HUES6 (cell line): ENCODE measurements at regions not wholly inside any gene's neighbourhood (a gene's known extent, or its start where the extent isn't known, plus 50 kb on each side); places are given as distances from the start of the nearest gene placed in this dataset.

Source experiments
- H3K27ac ChIP-seq: 2 replicates; pipeline ENCODE4 v1.7.0; 2013; ENCODE audit warnings: low read depth, mild to moderate bottlenecking, low read length, inconsistent platforms
- H3K27me3 ChIP-seq: 2 replicates; pipeline ENCODE4 v1.6.1; 2013; ENCODE audit warnings: low read length; ENCODE audit not compliant: control insufficient read depth, insufficient read depth
- H3K36me3 ChIP-seq: 2 replicates; pipeline ENCODE4 v1.6.1; 2013; ENCODE audit warnings: low read length; ENCODE audit not compliant: control insufficient read depth, insufficient read depth
- H3K4me1 ChIP-seq: 2 replicates; pipeline ENCODE4 v1.6.1; 2013; ENCODE audit warnings: low read length; ENCODE audit not compliant: control insufficient read depth, insufficient read depth
- H3K4me3 ChIP-seq: 2 replicates; pipeline ENCODE4 v1.5.1; 2013; ENCODE audit warnings: low read depth, low read length
- H3K9ac ChIP-seq: one replicate; pipeline ENCODE4 v1.6.1; 2013; ENCODE audit warnings: mild to moderate bottlenecking, low read length
- H3K9me3 ChIP-seq: 2 replicates; pipeline ENCODE4 v1.6.1; 2013; ENCODE audit warnings: low read depth, low read length; ENCODE audit not compliant: control insufficient read depth, insufficient read depth

GRCh38 chr7:45387837-45388236 lies 186.3 kb upstream of the ADCY1 start:
- Histone ChIP-seq H3K9me3 (peaks cover 7% of the 10 kb centered on the region; the same call in 1 of the 2 replicates), H3K36me3 (no peaks in the 10 kb centered on the region), H3K4me1 (no peaks in the 10 kb centered on the region), H3K9ac (no peak overlapping the region), H3K27me3 (no peaks in the 10 kb centered on the region; the same call in 1 of the 2 replicates), H3K27ac (no peak overlapping the region), H3K4me3 (no peak overlapping the region)

GRCh38 chr7:45389073-45389872 lies 184.9 kb upstream of the ADCY1 start:
- H3K27me3 ChIP-seq, result no peaks in the 10 kb centered on the region; the same call in 1 of the 2 replicates
- no peak overlapping the region for H3K9ac ChIP-seq
- no peaks in the 10 kb centered on the region for H3K4me1 ChIP-seq
- no peak overlapping the region for H3K4me3 ChIP-seq
- H3K9me3 ChIP-seq, result 0 out of 2 replicates have a peak, but pooled peaks cover 2% of the 10 kb centered on the region
- H3K27ac ChIP-seq, result no peak overlapping the region
- H3K36me3 ChIP-seq, result no peaks in the 10 kb centered on the region

GRCh38 chr7:45390180-45390579 lies 184.0 kb upstream of the ADCY1 start:
- Histone ChIP-seq H3K27ac (no peak overlapping the region), H3K9me3 (0 out of 2 replicates have a peak, but pooled peaks cover 2% of the 10 kb centered on the region), H3K4me3 (no peak overlapping the region), H3K4me1 (no peaks in the 10 kb centered on the region), H3K9ac (no peak overlapping the region), H3K27me3 (no peaks in the 10 kb centered on the region; the same call in 1 of the 2 replicates), H3K36me3 (no peaks in the 10 kb centered on the region)

- Histone ChIP-seq H3K36me3 (no peaks in the 10 kb centered on the region), H3K9me3 (0 out of 2 replicates have a peak, but pooled peaks cover 2% of the 10 kb centered on the region), H3K9ac (no peak overlapping the region), H3K4me3 (no peak overlapping the region), H3K4me1 (no peaks in the 10 kb centered on the region), H3K27ac (no peak overlapping the region), H3K27me3 (peaks cover 1% of the 10 kb centered on the region; the same call in 1 of the 2 replicates)
These were observed 183.4 kb upstream of the ADCY1 start for GRCh38 chr7:45390731-45391130.

GRCh38 chr7:45391618-45392451 lies 182.3 kb upstream of the ADCY1 start:
- Histone ChIP-seq H3K9me3 (0 out of 2 replicates have a peak, but pooled peaks cover 2% of the 10 kb centered on the region), H3K36me3 (no peaks in the 10 kb centered on the region), H3K4me1 (no peaks in the 10 kb centered on the region), H3K27ac (no peak overlapping the region), H3K27me3 (peaks cover 12% of the 10 kb centered on the region; the same call in 1 of the 2 replicates), H3K9ac (no peak overlapping the region), H3K4me3 (no peak overlapping the region)

GRCh38 chr7:45394117-45394708 lies 180.0 kb upstream of the ADCY1 start:
- H3K36me3 ChIP-seq, result no peaks in the 10 kb centered on the region
- H3K27ac ChIP-seq, result no peak overlapping the region
- H3K9ac ChIP-seq, result no peak overlapping the region
- H3K4me1 ChIP-seq, result no peaks in the 10 kb centered on the region
- peaks cover 17% of the 10 kb centered on the region; the same call in 1 of the 2 replicates for H3K27me3 ChIP-seq
- no peak overlapping the region for H3K4me3 ChIP-seq
- H3K9me3 ChIP-seq, result 0 out of 2 replicates have a peak, but pooled peaks cover 2% of the 10 kb centered on the region

GRCh38 chr7:45399069-45399468 lies 175.1 kb upstream of the ADCY1 start:
- H3K9me3 ChIP-seq, result peaks cover 5% of the 10 kb centered on the region
- H3K4me3 ChIP-seq, result no peak overlapping the region
- H3K36me3 ChIP-seq, result no peaks in the 10 kb centered on the region
- H3K4me1 ChIP-seq, result no peaks in the 10 kb centered on the region
- peaks cover 17% of the 10 kb centered on the region; the same call in 1 of the 2 replicates for H3K27me3 ChIP-seq
- H3K27ac ChIP-seq, result no peak overlapping the region
- no peak overlapping the region for H3K9ac ChIP-seq

GRCh38 chr7:45400680-45401079 lies 173.5 kb upstream of the ADCY1 start:
- H3K9me3 ChIP-seq, result peaks cover 5% of the 10 kb centered on the region
- H3K9ac ChIP-seq, result no peak overlapping the region
- peaks cover 16% of the 10 kb centered on the region; the same call in 1 of the 2 replicates for H3K27me3 ChIP-seq
- no peaks in the 10 kb centered on the region for H3K36me3 ChIP-seq
- no peak overlapping the region for H3K27ac ChIP-seq
- no peaks in the 10 kb centered on the region for H3K4me1 ChIP-seq
- no peak overlapping the region for H3K4me3 ChIP-seq

- H3K4me1 ChIP-seq, result no peaks in the 10 kb centered on the region
- no peak overlapping the region for H3K4me3 ChIP-seq
- no peak overlapping the region for H3K9ac ChIP-seq
- peaks cover 11% of the 10 kb centered on the region; the same call in 1 of the 2 replicates for H3K27me3 ChIP-seq
- H3K27ac ChIP-seq, result no peak overlapping the region
- peaks cover 5% of the 10 kb centered on the region for H3K9me3 ChIP-seq
- H3K36me3 ChIP-seq, result no peaks in the 10 kb centered on the region
These were observed 173.0 kb upstream of the ADCY1 start for GRCh38 chr7:45401155-45401554.

- no peak overlapping the region for H3K4me3 ChIP-seq
- no peaks in the 10 kb centered on the region for H3K4me1 ChIP-seq
- peaks cover 4% of the 10 kb centered on the region; the same call in 1 of the 2 replicates for H3K27me3 ChIP-seq
- H3K36me3 ChIP-seq, result no peaks in the 10 kb centered on the region
- H3K9ac ChIP-seq, result no peak overlapping the region
- peaks cover 5% of the 10 kb centered on the region for H3K9me3 ChIP-seq
- no peak overlapping the region for H3K27ac ChIP-seq
These were observed 172.3 kb upstream of the ADCY1 start for GRCh38 chr7:45401851-45402250.
